Right renal cortex interstitium (tissue), 3 donors: ENCODE measurements at regions not wholly inside any gene's neighbourhood (a gene's known extent, or its start where the extent isn't known, plus 50 kb on each side); places are given as distances from the start of the nearest gene placed in this dataset.

ENCODE experiments used
- DNase-seq, 3 donors: peaks; one replicate each; pipeline ENCODE4 v3.0.0-alpha.2; 2013; ENCODE audit warnings: low read depth in 3 of 3, low spot score in 2 of 3

DNA sequence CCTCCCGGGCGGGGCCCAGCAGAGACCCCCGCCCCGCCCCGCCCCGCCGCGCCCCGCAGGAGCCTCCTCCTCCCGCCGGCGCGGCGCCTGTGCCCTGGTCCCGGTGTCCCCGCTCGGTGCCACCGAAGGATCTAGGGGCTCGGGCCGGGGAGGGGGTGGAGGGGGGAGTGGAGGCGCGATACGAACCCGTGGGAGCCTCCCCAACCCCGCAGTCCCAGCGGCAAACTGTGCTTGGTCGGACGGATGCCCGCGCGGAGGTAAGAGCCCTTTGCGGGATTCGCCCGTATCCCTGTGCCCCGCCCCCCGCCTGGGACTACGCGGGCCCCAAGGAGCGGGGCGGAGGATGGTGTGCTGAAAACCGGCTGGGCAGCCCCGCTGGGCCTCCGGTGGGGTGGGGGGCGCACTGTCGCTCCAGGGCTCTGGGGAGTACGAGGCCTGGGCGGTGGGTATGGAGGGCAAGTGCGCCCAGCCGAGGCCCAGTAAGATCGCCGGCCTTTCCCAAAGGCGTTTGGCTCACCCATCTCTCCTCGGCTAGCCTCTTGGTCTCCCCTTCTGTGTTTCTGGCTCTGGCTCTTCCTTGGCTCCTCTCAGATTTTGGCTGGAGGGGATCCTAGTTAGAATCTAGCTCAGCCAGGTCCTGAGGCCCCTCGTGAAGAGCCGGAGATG lies 65.6 kb upstream of the POLG start:
- no peak for DNase-seq

DNA sequence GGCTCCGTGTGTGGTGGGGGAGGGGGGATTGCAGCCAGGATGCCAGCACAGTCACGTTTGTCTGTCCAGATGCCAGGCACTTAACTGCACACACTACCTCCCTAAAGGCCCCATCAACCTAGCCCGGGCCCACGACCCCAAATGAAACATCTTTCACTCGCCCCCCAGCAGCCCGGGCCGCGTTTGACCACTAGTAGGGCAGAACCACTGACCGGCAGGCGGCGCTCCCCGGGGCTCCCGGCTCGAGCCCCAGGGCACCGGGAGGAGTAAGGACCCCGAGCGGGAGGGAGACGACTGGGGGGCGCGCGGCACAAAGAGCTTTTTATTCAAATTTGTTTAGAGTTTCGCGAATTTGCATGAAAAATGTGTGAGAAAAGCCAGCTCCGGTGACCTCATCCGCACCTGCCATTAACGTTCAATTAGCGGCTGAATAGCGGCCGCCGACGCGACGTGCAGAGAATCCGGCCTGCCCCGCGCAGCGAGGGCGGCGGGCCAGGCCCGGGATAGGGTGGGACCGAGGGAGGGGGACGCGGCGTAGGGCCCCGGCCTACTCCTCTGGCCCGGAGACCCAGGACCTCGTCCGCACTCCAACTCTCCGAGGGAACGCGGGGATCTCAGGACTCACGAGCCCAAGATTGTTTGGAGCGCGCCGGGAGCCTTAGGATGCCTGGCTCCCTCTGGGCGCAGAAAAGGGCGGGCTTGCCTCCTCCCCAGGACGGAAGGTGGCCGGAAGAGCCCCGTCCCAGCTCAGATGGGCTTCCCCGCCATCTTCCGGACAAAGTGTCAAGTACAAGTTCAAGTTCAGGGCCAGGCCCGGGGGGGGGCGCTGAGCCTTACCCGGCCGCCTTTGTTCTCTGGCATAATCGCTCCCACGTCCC lies 64.9 kb upstream of the POLG start:
- DNase-seq: no peak

DNA sequence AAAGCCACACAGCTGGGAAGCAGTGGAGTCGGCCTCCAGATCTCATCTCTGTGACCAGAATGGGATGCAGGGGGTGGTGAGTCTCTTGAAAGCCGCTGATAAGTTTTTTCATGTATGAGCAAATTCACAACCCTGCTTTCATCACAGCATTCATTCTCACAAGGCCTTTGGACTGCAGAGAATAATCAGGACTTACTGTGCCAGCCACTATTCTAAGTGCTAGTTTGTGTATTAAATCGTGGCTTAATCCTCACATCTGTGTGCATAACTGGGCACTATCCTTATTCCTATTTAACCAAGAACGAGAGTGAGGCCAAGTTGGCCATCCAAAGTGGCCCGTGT lies 64.2 kb upstream of the POLG start:
- no peak for DNase-seq

DNA sequence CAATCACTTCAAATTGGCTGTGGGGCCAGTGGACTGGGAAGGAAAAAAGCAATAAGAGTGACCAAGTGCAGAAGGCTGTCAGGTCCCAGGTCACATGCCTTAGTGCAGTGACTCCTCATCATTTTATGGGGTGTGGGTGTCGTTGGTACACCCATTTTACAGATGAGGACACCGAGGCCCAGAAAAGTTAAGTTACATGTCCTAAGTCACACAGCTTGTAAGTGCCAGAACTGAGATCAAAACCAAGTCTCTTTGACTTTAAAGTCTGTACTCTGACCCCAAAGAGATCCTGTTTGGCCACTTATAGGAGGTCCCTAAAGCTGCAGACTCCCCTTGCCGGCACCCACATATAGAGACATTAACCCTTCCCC lies 63.0 kb upstream of the POLG start:
- no peak for DNase-seq

DNA sequence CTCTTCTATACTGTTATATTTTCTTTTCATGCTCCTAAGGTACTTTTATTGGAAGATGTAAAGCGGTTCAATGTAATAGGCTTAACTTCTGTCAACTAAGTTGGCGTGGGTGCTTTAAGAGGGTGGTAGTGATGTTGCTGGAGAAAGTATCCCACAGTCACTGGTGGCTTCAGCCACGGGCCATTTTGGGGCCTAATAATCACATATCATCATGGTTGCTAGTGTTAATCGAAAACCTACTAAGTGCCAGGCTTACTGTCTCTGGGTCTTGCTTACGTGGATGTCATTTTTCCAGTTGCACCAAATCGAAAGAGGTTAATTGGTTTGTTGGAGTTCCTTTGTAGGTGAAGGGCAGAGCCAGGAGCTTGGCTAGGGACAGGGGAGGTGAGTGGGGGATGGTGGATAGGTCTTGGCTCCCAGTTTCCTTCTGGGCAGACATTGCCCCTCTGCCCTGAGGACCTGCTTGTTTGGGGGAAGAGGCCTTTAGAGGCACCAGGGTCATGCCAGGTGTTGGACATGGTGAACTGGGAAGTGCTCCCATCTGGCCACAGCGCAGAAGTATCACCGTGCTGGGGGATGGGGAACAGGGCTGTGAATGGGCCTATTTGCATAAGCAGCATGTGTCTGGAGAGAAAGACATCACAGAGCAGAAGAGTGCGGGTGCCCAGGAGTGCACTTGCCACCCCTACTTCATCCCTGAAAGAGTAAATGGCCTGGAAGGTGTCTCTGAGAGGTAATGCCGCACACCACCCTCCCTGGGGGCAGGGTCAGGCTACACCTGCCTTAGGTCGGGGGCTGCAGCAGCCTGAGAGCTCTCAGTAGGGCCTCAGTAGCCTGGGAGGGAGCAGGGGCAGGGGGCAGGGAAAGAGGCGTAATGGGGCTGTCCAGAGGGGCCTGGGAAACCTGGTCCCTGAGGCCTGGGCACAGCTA lies 62.4 kb upstream of the POLG start:
- DNase-seq: no peak

DNA sequence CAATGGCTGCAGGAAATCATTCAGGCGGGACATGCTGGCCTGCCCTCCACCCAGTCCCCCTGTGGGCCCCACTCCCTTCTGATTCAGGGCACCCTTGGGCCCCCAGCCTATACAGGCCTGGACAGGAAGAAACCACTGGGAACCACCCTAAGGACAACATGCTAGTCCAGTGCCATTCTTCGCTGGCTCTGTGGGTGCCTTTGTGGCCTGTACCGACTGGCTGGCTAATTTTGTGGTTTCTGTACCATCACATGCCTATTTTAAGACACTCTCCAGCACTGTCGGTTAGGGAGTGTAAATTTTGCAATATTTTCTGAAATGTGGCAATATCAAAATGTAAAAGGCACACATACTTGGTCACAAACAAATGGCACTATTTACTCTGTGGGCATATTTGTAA lies 61.4 kb upstream of the POLG start:
- no peak for DNase-seq

DNA sequence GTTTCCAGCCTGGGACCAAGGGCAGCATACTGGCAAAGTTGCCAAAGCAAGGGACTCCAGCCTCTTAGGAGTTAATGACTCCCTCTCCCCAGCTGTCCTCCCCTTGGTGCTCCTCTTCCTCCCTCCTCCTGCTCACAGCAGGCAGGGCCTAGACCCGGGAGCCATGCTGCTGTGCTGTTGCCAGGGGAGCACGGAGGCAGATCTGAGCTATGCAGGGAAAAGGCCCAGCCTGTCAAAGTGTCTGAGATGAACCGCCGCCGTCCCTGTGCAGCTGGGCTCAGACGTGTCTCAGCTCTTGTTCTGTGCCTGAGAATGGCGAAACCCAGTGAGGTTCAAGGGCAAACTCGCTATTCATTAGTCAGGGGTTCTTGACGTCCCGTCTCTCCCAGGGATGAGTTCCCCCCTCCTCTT lies 60.8 kb upstream of the POLG start:
- no peak for DNase-seq

DNA sequence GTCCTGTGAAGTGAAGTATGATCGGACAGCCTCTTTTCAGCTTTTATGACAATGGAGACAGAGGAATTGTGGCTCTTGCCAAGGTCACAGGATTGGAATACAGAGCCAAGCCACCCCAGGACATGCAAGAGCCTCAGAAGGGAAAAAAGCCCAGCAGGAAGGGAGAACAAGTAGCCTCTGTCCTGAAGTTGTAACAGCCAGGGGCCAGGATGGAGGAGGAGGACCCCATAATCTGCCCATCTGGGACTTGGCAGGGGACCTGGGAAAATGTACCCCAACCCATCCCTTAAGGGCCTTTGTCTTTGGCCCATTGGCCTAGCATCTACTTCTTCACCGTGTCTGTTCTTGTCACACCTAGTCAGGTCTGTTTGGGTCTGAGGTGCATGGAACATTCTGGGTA lies 60.4 kb upstream of the POLG start:
- no peak for DNase-seq

DNA sequence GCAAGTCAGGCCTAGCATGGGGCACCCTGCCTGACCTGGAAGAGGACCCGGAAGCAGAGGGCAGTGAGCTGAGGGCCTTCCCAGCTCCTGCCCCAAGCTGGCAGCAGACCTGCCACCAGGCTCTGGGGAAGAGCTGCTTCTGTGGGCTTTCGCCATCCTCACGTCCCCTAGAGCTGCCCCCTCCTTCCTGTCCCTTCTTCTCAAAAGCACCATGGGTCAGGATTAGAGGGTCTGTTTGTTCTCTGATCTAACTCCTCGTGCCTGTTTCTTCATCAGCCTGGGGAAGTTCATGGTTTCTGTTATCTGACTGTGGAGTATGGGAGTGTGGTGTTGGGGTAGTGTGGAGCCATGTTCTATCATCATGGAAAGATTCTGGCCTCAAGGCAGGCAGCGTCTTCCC lies 58.4 kb upstream of the POLG start:
- DNase-seq: no peak

DNA sequence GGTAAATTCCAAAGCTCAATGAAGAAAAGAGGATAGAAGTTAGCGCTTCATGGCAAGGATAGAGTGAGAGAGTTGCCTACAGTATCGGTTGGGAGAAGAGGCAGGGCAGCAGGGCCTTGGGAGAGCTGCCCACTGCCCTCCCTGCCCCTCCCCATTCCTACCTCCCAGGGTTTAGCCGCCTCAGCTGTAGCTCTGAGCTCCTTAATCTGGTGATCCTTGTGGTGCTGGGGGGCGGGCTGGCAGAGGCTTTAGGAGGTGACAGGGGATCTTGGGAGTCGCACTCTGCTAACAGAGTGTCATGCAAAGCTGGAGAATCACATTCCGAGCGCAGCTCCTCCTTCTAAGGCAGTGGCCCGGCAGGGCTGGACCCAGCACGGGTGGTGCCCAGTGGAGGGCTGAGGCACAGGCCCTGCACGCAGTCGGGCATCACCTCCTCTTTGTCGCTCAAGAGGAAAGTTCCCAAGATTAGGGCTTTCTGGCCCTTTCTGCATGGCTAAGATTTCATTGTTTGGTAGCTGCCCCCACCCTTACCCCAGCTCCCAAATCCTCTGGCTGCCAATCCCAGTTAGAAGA lies 57.1 kb upstream of the POLG start:
- no peak for DNase-seq

DNA sequence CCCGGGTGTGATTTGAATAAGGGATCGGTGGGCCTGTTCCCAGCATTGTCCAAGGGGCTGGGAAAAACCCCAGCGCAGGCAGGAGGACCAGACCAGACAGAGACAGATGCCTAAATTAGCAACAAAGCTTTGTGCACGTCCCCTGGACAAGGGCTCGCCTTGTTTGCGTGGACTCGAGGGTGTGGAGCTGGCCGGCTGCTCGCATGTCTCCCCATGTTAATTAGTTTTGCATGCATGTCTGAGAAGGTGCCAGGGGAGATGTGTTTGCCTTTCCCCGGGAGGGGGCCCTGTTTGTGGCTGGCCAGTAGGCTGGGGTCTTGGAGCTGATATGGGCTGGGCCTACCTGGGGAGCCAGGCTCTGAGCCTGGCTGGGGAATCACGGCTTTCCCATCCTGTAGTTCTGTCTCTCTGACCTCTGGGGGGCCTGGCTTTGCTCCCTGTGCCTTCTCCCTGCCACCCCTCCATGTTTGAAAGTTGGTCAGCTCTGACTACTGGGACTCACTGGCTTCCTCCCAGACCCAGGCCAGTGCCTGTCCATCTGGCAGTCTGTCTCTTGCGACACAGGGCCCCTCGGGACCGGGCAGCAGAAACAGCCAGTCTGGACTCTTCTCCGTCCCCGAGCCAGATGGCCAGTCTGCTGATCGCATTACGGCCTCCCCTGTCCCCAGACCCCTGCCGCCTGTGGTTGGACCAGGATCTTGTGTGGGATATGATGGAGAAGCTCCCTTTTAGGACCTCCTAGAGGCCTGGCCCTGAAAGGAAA lies 55.4 kb upstream of the POLG start:
- DNase-seq: no peak

DNA sequence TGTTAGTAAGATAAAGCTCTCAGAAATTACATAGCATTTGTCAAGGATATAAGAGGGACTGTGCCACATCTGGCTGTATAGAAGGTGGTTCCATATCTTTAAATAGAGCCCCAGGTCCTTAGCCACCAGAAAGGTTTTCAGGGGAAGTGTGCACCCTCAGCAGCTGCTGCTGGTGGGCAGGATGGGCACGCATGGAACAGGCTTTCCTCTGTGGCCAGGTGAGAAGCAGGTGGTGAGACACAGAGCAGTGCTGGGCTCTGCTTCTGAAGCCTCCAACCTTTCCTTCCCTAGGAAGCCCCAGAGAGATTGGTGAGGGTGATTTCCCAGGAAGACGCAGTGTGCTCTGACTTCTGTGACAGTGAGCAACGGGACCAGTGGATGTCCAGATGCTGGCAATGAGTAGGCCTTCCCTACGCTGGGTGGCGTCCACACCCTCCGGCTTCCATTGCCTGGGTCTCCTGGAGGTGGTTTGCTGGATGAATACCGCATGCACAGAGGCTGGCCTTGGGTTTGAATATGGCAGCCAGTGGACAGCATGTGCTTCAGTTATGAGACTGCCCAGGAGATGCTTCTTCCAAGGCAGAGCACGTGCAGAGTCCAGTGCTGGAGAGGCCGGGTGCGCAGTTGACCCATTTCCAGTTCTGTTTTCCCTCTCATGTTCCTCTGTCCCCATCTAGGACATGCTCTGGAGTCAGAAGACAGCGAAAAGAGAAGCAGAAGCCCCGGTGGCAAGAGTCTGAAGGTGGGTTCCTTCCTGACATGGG lies 52.7 kb upstream of the POLG start:
- DNase-seq: no peak

DNA sequence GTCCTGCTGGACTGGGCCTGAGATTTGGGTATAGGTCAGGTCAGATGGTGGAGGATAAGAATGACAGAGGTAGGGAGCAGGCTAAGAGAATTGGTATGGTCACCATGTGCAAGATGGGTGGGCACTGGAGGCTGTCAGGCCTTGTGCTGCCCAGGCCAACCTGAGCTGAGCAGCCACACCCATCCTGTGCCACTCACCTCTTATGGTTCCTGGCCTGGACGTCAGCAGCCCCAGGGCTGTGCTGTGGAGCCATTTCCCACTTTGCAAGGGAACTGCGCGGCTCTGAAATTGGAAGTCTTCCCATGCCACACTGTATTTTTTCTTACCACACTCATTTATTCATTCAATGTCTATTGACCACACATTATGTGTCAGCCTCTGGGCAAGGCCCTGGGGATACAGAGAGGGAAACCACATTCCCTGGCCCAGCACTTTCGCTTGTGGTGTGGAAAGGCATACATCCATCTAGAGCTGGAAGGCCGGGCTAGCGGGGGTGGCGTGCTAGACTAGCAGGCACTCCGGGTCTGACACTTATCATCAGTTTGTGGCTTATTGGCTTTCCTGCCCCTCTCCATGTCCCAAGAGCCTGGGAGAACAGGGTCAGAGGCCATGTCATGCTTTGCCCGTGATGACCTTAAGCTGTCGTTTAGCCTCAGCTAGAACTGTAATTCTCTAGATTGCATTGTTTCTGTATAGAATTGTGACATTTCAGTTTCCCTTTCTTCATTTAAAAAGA lies 51.1 kb upstream of the POLG start:
- DNase-seq: no peak
